Osteocyte (in vitro differentiated cells): ENCODE measurements at regions not wholly inside any gene's neighbourhood (a gene's known extent, or its start where the extent isn't known, plus 50 kb on each side); places are given as distances from the start of the nearest gene placed in this dataset.

Source experiments
- DNase-seq: peaks from one replicate; pipeline ENCODE4 v3.0.0; 2021; ENCODE audit warnings: mixed read lengths; ENCODE audit not compliant: unreplicated experiment; ENCODE audit errors: extremely low spot score
- H3K27ac Mint-ChIP-seq: one replicate; pipeline ENCODE4 v1.8.0; 2021; ENCODE audit warnings: mild to moderate bottlenecking, mixed read lengths; ENCODE audit not compliant: unreplicated experiment
- H3K27me3 Mint-ChIP-seq: one replicate; pipeline ENCODE4 v1.8.0; 2021; ENCODE audit warnings: mixed read lengths; ENCODE audit not compliant: unreplicated experiment
- H3K36me3 Mint-ChIP-seq: one replicate; pipeline ENCODE4 v1.8.0; 2021; ENCODE audit warnings: mixed read lengths; ENCODE audit not compliant: unreplicated experiment
- H3K4me1 Mint-ChIP-seq: one replicate; pipeline ENCODE4 v1.8.0; 2021; ENCODE audit warnings: mixed read lengths; ENCODE audit not compliant: unreplicated experiment
- H3K4me3 Mint-ChIP-seq: one replicate; pipeline ENCODE4 v1.8.0; 2021; ENCODE audit warnings: mild to moderate bottlenecking, moderate library complexity, mixed read lengths; ENCODE audit not compliant: unreplicated experiment
- H3K9me3 Mint-ChIP-seq: one replicate; pipeline ENCODE4 v1.8.0; 2021; ENCODE audit warnings: mixed read lengths; ENCODE audit not compliant: unreplicated experiment
- CTCF ChIP-seq: fragments of 200-600 bp; sonication (generic); IDR thresholded peaks from 2 replicates; pipeline ENCODE4 v1.5.0; 2021; ENCODE audit warnings: antibody characterized with exemption, mild to moderate bottlenecking, moderate library complexity

DNA sequence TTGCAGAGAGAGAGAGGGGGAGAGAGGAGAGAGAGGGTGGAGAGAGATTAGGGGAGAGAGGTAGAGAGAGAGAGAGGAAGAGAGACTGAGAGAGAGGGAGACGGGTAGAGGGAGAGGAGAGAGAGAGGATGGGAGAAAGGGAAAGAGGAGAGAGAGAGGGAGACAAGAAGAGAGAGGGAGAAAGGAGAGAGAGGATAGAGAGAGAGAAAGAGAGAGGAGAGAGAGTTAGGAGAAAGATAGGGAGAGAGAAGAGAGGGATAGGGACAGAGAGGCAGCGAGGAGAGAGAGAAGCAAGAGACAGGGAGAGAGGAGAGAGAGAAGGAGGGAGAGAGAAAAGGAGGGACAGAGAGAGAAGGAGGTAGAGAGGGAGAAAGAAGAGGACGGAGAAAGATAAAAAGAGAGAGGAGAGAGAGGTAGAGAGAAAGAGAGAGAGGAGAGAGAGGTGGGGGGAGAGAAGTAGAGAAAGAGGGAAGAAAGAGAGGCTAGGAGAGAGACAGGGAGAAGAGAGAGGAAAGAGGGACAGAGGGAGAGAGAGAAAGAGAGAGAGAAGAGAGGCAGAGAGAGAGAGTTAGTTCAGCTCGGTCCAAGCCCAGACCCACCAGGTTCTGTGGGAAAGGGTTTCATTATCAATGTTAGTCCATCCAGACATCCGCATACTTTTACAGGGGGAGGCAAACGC, 399.3 kb downstream of the ZSWIM6 start:
- no peak for TF ChIP-seq CTCF
- Mint-ChIP-seq H3K36me3 (no peaks in the 10 kb centered on the region), H3K4me1 (peaks cover 23% of the 10 kb centered on the region), H3K4me3 (no peak overlapping the region), H3K9me3 (no peaks in the 10 kb centered on the region), H3K27me3 (peaks cover 6% of the 10 kb centered on the region), H3K27ac (no peak overlapping the region)
- DNase-seq = no peak

GRCh38 chr5:61731946-61732314, 399.9 kb downstream of the ZSWIM6 start:
- Mint-ChIP-seq H3K27ac (no peak overlapping the region), H3K27me3 (peaks cover 2% of the 10 kb centered on the region), H3K9me3 (no peaks in the 10 kb centered on the region), H3K4me1 (peaks cover 28% of the 10 kb centered on the region), H3K4me3 (no peak overlapping the region), H3K36me3 (no peaks in the 10 kb centered on the region)
- DNase-seq = no peak
- TF ChIP-seq CTCF = no peak

DNA sequence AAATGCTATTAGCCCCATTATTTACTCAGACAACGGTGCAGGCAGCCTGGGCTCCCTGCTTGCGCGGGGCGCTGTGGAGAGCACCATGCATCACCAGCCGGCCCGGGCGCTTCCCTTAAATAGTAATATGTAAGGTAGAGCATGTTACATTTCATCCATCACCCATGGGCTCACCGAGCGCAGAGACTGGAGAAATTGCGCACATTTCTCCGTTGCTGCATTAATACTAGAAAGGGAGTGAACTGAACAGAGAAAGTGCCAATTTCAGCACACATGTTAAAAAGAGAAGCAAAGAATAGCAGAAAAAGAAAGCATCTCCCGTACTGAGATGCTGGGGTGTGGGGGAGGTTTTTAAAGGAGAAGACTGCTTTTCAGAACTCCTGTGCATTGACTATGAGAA, 400.3 kb downstream of the ZSWIM6 start:
- H3K4me1 Mint-ChIP-seq = peaks cover 32% of the 10 kb centered on the region
- peaks cover 2% of the 10 kb centered on the region for H3K27me3 Mint-ChIP-seq
- no peak overlapping the region for H3K27ac Mint-ChIP-seq
- H3K9me3 Mint-ChIP-seq = no peaks in the 10 kb centered on the region
- no peak for TF ChIP-seq CTCF
- DNase-seq = no peak
- H3K4me3 Mint-ChIP-seq = no peak overlapping the region
- H3K36me3 Mint-ChIP-seq = no peaks in the 10 kb centered on the region

- Mint-ChIP-seq H3K27me3 (peaks cover 2% of the 10 kb centered on the region), H3K36me3 (no peaks in the 10 kb centered on the region), H3K4me3 (no peak overlapping the region), H3K9me3 (no peaks in the 10 kb centered on the region), H3K27ac (no peak overlapping the region), H3K4me1 (peaks cover 34% of the 10 kb centered on the region)
- no peak for TF ChIP-seq CTCF
- DNase-seq = no peak
Measured at GRCh38 chr5:61732796-61733195, 400.7 kb downstream of the ZSWIM6 start.

DNA sequence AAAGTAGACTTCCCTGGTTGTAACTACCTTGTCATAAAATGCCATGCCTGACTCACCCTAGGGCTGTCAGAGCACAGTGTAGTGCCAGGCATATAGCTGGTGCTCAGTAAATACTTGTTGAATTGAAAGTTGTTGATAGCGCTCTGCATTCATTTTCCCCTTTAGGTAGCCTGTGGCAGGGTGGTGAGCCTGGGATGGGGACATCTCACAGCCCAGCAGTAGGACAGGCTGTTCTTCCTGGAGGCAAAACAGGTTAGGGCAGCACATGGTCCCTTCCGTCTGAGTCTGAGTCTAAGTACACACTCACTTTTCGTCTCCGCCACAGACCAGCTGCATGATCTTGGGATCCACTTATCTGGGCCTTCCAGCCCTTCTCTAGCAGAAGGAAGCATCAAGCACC, 401.9 kb downstream of the ZSWIM6 start:
- H3K36me3 Mint-ChIP-seq = no peaks in the 10 kb centered on the region
- H3K4me1 Mint-ChIP-seq = peaks cover 34% of the 10 kb centered on the region
- TF ChIP-seq CTCF = no peak
- no peak overlapping the region for H3K27ac Mint-ChIP-seq
- DNase-seq = no peak
- peaks cover 2% of the 10 kb centered on the region for H3K27me3 Mint-ChIP-seq
- H3K4me3 Mint-ChIP-seq = no peak overlapping the region
- no peaks in the 10 kb centered on the region for H3K9me3 Mint-ChIP-seq
